HAP-1 (cell line): ENCODE measurements at regions not wholly inside any gene's neighbourhood (a gene's known extent, or its start where the extent isn't known, plus 50 kb on each side); places are given as distances from the start of the nearest gene placed in this dataset.
"Not testable (repeated sequence)": the region's sequence is repeated elsewhere in the genome, so short reads cannot be mapped to it uniquely, and the experiment has no call there.

Experiments
- DNase-seq, 2 experiments: peaks; one replicate each; pipeline ENCODE4 v3.0.0-alpha.2; 2016 to 2020; ENCODE audit warnings: low spot score in 2 of 2
- H3K27me3 ChIP-seq: fragments of 250-450 bp; sonication (Bioruptor Pico); 2 replicates; pipeline ENCODE4 v1.5.1; 2020; ENCODE audit warnings: low read depth, mild to moderate bottlenecking, moderate library complexity
- H3K36me3 ChIP-seq: fragments of 250-450 bp; sonication (Bioruptor Pico); replicated peaks from 2 replicates; pipeline ENCODE4 v1.5.1; 2020; ENCODE audit warnings: mild to moderate bottlenecking
- H3K4me1 ChIP-seq: fragments of 250-450 bp; sonication (Bioruptor Pico); 2 replicates; pipeline ENCODE4 v1.5.1; 2020; ENCODE audit warnings: mild to moderate bottlenecking
- H3K4me3 ChIP-seq: fragments of 250-450 bp; sonication (Bioruptor Pico); 2 replicates; pipeline ENCODE4 v1.5.1; 2020; ENCODE audit warnings: mild to moderate bottlenecking, moderate library complexity
- H3K9me3 ChIP-seq: fragments of 250-450 bp; sonication (Bioruptor Pico); 2 replicates; pipeline ENCODE4 v1.5.1; 2020; ENCODE audit warnings: mild to moderate bottlenecking, moderate library complexity
- in situ Hi-C: fragments of 300-500 bp; cut with MboI; formaldehyde crosslinking; loops from 3 replicates; pipeline ENCODE4 v1.14.3; 2020; ENCODE audit warnings: low sequenced_read_pairs, inconsistent platforms, mixed read lengths

DNA sequence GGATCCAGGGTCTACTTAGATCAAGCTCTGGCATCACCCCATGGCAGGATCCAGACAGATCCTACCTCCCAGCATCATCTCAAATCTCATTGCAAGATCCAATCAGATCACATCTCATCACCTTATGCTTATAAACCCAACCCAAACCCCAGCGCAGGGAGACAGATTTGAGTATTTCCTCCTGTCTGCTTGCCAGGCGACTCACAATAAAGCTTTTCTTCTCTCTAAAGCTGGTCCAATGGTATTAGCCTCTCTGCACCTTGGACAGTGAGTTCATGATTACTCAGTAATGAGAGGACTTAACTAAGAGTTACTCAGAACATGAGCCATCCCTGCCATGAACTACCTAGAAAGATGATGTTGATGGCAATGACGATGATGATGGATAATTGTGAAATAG, 281.7 kb downstream of the CEP170 start:
- H3K27me3 ChIP-seq, in situ Hi-C loops, H3K4me1 ChIP-seq, H3K4me3 ChIP-seq, H3K9me3 ChIP-seq, DNase-seq, H3K36me3 ChIP-seq: not testable (repeated sequence)

DNA sequence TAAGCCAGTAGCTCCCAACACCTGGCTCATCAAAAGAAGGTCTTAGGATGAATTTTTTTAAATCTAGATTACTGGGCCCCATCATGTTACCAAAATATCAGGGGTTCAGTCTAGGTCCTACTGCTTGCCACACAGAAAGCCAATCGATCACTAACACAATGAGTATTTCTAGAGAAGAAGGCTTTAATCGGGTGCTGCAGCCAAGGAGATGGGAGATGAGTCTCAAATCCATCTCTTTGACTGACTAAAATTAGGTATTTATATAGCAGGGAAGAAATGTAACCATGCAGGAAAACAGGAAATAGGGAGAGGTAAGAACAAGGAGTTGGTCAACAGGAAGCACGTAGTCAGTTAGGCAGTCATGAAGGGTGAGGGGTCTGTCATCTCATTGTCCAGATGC, 288.2 kb downstream of the CEP170 start:
- H3K36me3 ChIP-seq = no peaks in the 10 kb centered on the region
- no peaks in the 10 kb centered on the region for H3K4me1 ChIP-seq
- H3K4me3 ChIP-seq = no peak overlapping the region
- no peak for DNase-seq
- in situ Hi-C loops = no loop called here
- H3K27me3 ChIP-seq = no peaks in the 10 kb centered on the region
- no peaks in the 10 kb centered on the region for H3K9me3 ChIP-seq

DNA sequence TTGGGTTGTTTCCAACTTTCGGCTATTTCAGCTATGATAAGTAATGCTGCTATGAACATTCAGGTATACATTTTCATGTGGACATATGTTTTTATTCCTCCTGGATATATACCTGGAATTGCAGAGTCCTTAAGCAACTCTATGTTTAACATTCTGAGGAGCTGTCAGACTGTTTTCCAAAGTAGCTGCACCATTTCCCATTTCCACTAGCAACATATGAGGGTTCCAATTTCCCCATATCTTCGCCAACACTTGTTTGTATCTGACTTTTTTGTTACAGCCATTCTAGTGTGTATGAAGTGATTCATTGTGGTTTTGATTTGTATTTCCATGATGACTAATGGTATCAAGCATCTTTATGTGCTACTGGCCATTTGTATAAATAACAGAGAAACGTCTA, 295.7 kb downstream of the CEP170 start:
- in situ Hi-C loops, H3K4me3 ChIP-seq, H3K27me3 ChIP-seq, DNase-seq, H3K9me3 ChIP-seq, H3K4me1 ChIP-seq, H3K36me3 ChIP-seq: not testable (repeated sequence)

DNA sequence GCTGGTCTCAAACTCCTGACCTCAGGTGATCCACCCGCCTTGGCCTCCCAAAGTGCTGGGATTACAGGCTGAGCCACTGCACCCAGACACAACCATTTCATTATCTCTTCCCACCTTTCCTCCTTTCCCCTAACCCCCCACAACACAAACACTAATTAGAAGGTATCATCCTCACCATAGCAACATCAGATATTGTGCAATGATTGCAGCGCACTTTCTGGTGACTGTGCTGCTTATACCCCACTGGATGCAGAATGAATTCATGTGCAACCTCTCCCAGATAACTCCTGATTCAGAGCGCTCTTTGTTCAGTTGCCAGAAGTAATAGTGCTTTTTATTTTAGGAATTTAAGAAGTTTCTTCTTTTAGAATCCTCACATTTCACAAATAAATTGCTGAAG, 300.1 kb downstream of the CEP170 start:
- DNase-seq, H3K36me3 ChIP-seq, H3K9me3 ChIP-seq, in situ Hi-C loops, H3K4me1 ChIP-seq, H3K4me3 ChIP-seq, H3K27me3 ChIP-seq: not testable (repeated sequence)

DNA sequence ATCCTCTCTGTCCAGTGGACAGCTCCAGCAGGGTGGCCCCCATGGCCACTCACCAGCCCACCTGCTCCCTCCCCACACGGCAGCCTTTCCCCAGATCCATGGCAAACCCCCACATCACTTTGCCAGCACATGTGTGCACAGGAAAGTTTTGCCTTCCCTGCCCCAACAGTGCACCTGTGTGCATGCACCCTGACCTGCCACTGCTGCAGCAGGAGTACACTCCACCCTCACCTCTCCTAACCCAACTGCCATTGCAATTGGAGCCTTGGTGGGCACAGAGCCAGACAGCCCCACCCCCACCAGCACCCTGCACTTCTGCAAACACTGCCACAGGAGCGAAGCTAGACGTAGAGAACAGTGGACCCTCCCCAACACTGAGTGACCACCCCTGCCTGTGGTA, 308.9 kb downstream of the CEP170 start:
- Histone ChIP-seq H3K36me3 (no peaks in the 10 kb centered on the region), H3K27me3 (no peaks in the 10 kb centered on the region), H3K4me1 (no peaks in the 10 kb centered on the region), H3K4me3 (no peak overlapping the region), H3K9me3 (no peaks in the 10 kb centered on the region)
- in situ Hi-C loops = no loop called here
- no peak for DNase-seq

DNA sequence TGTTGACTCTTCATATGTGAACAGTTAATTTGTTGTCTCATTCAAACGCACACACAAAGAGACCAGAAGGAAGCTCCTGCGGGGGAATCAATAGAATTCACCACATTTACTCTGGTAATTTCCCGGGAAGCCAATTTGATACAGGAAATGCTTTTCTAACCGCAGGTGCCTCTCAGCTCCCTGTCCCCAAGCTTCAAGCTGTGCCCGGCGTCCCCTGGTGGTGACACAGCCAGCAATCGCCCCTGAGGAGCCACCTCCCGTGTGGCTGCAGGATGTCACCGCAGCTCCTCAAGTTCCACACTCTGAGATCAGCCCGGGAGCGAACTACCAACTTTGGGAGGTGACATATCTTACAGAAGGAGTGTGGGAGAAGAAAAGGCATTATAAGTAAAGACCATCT, 318.4 kb downstream of the CEP170 start:
- DNase-seq = peak in 1 of 2 experiments; percentile 72
- H3K36me3 ChIP-seq, H3K27me3 ChIP-seq, H3K4me1 ChIP-seq, H3K9me3 ChIP-seq, H3K4me3 ChIP-seq, in situ Hi-C loops: not testable (repeated sequence)

DNA sequence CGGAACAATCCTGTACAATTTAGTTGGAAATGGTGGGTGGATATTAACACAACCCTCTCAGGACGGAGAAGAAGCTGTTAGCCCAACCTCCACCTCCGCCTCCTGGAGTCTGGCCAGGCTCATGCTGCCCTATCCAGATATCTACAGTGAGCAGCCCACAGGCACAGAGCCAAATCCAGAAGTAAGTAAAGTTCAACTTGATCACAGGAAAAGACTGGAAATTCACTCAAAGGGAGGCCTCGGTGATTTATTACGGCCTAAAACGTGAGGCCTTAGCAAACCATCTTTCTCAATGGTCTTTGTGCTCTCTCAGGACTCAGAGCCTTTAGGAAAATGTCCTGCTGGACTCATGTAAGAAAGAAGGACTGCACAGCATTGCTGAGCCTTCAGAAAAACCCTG, 330.4 kb downstream of the CEP170 start:
- H3K9me3 ChIP-seq, DNase-seq, H3K4me3 ChIP-seq, H3K36me3 ChIP-seq, in situ Hi-C loops, H3K27me3 ChIP-seq, H3K4me1 ChIP-seq: not testable (repeated sequence)

DNA sequence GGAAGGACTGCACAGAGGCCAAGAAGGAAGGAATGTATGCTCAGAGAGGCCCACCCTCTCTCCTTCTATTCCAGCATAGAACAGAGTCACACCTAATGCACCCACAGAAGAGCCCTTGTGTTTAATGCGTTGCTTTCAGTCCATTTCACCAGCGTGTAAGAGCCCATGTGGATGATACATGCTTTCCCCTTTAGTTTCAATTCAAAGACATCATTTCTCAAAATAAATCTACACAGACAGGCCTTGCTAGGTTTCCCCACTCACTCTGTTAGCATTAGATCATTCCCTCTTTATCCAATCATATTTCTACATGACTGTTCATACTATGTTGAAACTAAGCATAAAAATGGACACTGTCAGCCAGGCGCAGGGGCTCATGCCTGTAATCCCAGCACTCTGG, 331.5 kb downstream of the CEP170 start:
- H3K9me3 ChIP-seq, H3K4me3 ChIP-seq, H3K36me3 ChIP-seq, H3K27me3 ChIP-seq, H3K4me1 ChIP-seq, in situ Hi-C loops, DNase-seq: not testable (repeated sequence)

DNA sequence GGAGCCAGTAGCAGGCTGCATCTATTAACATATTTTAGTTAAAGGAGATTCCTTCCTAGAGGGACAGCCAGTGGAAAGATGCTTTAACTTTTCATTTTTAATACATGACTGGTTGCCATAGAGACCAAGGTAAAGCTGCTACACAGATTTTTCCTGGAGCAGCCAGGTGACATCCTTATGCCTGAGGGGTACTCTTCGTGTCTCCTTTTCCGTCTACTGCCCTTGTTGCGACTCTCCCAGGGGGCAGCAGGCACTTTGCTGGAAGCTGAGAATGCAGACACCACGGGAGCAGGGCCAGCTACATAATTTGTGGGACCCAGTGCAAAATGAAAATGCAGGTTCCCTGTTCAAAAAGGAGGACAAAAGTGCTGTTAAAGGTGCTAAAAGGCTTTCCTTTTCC, 340.4 kb downstream of the CEP170 start:
- DNase-seq, H3K27me3 ChIP-seq, H3K36me3 ChIP-seq, H3K9me3 ChIP-seq, H3K4me1 ChIP-seq, H3K4me3 ChIP-seq, in situ Hi-C loops: not testable (repeated sequence)

DNA sequence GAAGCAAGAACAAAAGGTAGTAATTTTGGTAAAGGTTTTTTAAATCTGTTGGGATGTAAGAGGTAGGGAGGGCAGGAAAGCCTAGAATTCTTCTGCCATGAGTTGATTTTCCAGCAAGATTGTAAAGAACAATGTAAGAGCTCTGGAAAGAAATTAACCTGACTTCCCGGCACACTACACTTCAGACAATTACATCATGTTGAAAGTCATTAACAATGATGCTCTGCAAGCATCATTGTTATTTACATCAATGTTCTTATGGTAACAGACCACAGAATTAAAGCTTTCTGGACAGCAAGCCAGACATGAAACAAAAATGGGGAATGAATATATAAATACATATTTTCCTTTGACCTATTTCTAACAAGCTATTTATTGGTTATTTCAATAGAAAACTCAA, 342.2 kb downstream of the CEP170 start:
- DNase-seq, H3K27me3 ChIP-seq, in situ Hi-C loops, H3K4me1 ChIP-seq, H3K4me3 ChIP-seq, H3K36me3 ChIP-seq, H3K9me3 ChIP-seq: not testable (repeated sequence)

DNA sequence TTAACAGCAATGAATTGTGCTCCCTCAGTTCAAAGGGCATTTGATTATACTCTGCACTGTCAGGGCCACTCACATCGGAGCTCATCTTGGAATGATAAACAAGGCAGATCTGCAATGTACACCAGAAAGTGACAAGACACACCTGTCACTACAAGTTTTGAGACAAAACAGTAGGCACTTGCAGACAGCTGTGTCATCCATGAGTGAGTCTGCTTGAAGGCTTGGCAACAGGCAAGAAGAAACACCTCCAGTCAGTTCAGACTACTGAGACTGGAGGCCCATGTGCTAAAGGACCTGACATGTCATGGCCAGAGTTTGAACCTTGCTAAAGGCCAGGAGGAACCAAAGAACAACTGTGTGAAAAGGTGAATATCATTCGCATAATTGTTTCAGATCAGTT, 354.5 kb downstream of the CEP170 start:
- DNase-seq, H3K4me3 ChIP-seq, H3K27me3 ChIP-seq, H3K9me3 ChIP-seq, in situ Hi-C loops, H3K4me1 ChIP-seq, H3K36me3 ChIP-seq: not testable (repeated sequence)

DNA sequence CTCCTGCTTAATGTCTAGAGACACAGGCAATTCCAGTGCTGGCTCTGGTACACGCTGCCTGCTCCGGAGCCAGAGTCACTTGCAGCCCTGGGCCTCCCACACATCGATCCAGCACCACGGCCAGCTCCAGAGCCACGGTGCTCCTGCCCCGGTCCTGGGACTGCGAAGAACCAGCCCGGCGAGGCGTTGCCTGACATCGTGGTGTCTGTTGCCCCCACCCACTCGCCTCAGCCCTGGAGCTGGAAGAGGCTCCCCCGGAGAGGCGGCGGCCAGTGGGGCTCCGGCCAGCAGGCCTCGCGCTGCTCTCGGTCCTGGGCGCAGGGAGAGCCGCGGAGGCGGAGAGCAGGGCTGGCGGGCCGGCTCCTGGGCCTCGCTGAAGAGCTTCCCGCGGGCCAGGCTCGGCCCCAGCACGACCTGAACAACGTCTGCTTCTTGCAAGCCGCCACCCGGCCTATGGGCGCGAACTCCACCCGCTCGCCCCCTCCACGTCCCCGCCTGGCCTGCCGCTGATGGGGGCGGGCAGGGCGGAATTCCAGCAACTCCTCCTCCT, 364.8 kb downstream of the CEP170 start:
- no peaks in the 10 kb centered on the region for H3K9me3 ChIP-seq
- in situ Hi-C loops = no loop called here
- H3K4me3 ChIP-seq = no peak overlapping the region
- H3K4me1 ChIP-seq = no peaks in the 10 kb centered on the region
- DNase-seq = peak in 1 of 2 experiments; percentile 55
- H3K27me3 ChIP-seq = no peaks in the 10 kb centered on the region
- no peaks in the 10 kb centered on the region for H3K36me3 ChIP-seq

DNA sequence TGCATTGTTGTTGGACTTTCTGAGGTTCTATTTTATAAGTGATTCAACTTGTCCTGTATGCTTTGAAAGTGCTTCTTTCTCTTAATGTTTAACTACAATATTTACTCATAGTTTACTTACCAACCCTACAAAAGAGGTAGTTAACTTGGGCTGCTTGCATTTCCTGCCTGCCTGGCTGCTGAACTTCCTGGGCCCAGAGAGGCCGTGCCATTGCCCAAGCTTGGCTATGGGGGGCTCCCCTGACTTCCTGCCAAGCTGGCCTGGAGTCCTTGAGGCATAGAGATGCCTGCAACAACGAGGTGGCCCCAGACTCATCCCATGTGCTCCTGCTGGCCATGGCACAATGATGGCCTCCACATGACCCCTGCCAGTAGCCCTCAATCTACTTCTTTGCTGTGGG, 361.6 kb upstream of the PLD5 start:
- no peak for DNase-seq
- Histone ChIP-seq H3K27me3 (no peaks in the 10 kb centered on the region), H3K4me3 (no peak overlapping the region), H3K9me3 (no peaks in the 10 kb centered on the region), H3K36me3 (no peaks in the 10 kb centered on the region), H3K4me1 (no peaks in the 10 kb centered on the region)
- in situ Hi-C loops = no loop called here

DNA sequence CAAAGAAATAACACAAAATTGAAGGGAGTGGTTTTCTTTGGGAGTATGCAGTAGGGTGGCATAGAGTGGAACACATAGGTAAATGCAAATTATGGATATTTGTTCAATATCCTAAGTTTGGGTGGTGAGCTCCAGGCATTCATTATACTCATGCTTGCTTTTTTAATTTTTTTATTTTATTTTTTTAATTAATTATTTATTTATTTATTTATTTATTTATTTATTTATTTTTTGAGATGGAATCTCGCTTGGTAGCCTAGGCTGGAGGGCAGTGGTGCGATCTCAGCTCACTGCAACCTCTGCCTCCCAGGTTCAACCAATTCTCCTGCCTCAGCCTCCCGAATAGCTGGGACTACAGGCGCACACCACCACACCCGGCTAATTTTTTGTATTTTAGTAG, 355.5 kb upstream of the PLD5 start:
- DNase-seq, H3K9me3 ChIP-seq, H3K4me1 ChIP-seq, H3K27me3 ChIP-seq, H3K4me3 ChIP-seq, H3K36me3 ChIP-seq, in situ Hi-C loops: not testable (repeated sequence)

DNA sequence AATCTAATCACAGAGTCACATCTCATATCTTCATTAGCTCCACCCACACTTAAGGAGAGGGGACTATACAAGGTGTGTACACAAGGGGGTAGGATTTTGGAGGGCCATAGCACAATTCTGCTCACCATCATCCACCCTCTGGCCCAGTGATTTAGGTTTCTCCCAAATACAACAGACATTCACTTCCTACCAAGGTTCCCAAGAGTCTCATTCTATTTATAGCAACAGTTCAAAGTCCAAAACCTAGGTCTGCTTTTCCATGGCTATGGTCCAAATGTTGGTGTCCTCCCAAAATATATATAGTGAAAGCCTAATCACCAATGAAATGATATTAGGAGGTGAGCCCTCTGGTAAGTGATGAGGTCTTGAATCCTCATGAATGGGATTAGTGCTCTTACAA, 353.2 kb upstream of the PLD5 start:
- Histone ChIP-seq H3K36me3 (no peaks in the 10 kb centered on the region), H3K4me1 (no peaks in the 10 kb centered on the region), H3K9me3 (no peaks in the 10 kb centered on the region), H3K27me3 (no peaks in the 10 kb centered on the region), H3K4me3 (no peak overlapping the region)
- in situ Hi-C loops = no loop called here
- no peak for DNase-seq
